ENCODE measurements at regions not wholly inside any gene's neighbourhood (a gene's known extent, or its start where the extent isn't known, plus 50 kb on each side); places are given as distances from the start of the nearest gene placed in this dataset.
"Not testable (repeated sequence)": the region's sequence is repeated elsewhere in the genome, so short reads cannot be mapped to it uniquely, and the experiment has no call there.

GRCh38 chr13:57784633-57785032 is 153.1 kb downstream of the PCDH17 start:
- DNase-seq: no peak

GRCh38 chr13:57787058-57787791 is 155.7 kb downstream of the PCDH17 start:
- DNase-seq: no peak

DNA sequence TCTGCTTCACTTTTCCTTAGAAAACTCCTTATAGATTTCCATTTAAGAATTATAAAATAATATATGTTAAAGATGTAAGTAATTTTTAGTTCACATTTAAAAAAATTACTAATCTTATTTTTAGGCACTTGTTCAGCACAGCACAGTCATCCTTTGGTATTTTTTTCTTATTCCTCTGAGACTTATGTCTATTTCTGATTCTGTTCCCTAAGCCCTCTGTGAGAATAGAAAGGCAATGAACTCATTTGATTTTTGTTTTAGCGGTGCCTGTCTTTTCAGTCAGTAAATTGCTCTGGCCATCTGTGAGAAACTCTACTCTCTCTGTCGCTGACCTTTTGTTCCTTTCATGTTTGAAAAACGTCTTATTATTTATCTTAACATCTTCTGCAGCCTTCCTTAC is 168.1 kb downstream of the PCDH17 start:
- no peak for DNase-seq

DNA sequence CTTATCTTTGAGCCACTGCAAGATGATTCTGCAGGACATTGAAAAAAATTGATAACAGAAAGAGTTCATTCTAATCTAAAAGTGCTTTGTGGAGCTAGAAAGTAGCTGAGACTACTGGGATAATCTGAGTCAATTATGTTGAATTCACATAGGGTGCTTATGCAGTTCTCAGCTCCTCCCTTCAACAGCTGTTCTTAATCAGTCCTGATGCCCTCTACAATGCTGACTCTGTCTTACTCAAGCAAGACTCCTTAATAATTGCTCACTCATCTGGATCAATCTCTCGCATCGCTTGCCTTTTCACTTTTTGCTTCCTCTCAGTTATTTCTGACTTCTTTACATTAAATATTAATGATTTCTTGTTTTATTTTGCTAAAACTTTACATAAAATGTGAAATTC is 182.1 kb downstream of the PCDH17 start:
- no peak for DNase-seq

DNA sequence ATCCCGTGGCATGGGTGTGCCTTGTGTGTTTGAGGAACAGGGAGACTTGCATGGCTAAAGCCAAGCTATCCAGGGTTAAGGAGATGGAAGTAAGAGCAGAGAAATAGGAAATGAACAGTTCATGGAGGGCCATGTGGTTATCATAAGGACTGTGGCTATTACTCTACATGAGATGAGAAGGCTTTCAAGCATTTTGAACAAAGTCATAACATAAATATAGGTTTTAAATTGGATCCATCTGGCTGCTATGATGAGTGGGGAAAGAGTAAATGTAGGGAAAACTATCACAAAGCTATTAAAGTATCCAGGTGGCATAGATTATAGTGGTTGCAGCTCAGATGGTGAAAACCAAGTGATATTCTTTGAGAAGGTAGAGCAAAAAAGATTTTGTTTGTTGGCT is 184.1 kb downstream of the PCDH17 start:
- no peak for DNase-seq

GRCh38 chr13:57820924-57821323 is 189.4 kb downstream of the PCDH17 start:
- DNase-seq: no peak

DNA sequence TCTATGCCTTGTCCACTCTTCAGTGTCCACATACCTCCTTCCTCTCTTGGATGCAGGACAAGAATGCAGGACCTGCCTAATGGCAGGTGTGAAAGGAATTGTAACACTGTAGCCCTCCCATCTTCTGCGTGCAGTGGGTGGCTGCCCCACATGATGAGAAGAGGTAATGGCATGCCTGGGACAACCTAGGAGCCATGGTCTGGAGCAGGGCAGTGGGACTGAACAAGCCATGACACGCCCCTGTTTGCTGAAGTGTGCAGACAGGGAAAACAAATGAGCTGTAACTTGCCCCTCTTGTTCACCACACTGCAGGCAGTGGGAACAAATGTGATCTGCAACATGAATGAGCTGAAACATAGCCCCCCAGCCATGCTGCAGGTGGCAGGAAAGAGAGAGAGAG is 192.2 kb downstream of the PCDH17 start:
- DNase-seq: no peak

DNA sequence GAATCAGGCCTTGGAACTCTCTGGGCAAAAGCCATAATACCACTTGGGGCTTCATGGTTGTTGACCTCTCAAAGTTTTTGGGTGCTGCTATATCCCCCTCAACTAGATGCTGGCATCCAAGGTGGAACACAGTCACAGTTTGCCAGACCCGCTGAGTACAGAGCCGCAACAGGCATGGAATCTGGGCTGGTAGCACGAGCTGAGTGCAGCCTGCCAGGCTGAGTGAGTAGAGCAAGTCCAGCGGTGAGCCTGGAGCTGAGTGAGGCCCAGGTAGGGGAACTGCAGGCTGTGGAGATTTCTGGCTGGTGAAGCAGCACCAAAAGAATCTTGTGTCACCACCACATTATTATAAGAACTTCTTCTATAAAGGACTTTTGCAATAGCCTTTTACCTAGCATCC is 192.6 kb downstream of the PCDH17 start:
- no peak for DNase-seq

- no peak for DNase-seq
These were observed 193.5 kb downstream of the PCDH17 start for GRCh38 chr13:57825066-57825465.

GRCh38 chr13:57829496-57829895 is 198.0 kb downstream of the PCDH17 start:
- DNase-seq: no peak

GRCh38 chr13:57832187-57832586 is 200.6 kb downstream of the PCDH17 start:
- no peak for DNase-seq

DNA sequence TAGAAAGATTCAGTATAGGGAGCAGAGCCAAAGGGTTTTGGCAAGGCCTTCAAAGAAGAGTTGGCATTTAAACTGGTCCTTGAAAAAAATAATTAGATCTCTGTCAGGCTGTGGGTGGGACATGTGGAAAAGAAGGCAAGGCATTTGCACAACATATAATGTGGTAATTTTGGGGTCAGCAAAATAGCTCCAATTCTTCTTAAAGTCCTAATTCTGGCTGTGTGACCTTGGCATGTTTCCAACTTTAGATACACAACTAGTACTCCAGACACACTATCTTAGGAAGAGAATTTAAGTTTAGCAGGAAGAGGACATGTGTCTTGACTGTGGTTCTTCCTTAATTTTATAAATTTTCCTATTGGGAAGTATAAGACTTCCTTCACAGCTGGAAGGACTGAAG is 206.3 kb downstream of the PCDH17 start:
- no peak for DNase-seq

- DNase-seq: no peak
These were observed 212.0 kb downstream of the PCDH17 start for GRCh38 chr13:57843521-57843920.

DNA sequence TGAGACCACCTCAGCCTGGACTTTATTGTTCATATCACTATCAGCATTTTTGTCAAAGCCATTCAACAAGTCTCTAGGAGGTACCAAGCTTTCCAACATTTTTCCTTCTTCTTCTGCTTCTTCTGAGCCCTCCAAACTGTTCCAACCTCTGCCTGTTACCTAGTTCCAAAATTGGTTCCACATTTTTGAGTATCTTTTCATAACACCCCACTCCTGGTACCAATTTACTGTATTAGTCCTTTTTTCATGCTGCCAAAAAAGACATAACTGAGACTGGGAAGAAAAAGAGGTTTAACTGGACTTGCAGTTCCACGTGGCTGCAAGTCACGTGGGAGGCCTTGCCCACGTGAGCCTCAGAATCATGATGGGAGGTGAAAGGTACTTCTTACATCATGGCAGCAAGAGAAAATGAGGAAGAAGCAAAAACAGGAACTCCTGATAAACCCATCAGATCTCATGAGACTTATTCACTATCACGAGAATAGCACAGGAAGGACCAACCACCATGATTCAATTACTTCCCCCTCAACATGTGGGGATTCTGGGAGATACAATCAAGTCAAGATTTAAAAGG is 215.1 kb downstream of the PCDH17 start:
- no peak for DNase-seq

GRCh38 chr13:57857945-57858344 is 226.4 kb downstream of the PCDH17 start:
- no peak for DNase-seq

- no peak for DNase-seq
These were observed 226.8 kb downstream of the PCDH17 start for GRCh38 chr13:57858376-57858775.

GRCh38 chr13:57862879-57863278 is 231.3 kb downstream of the PCDH17 start:
- no peak for DNase-seq

DNA sequence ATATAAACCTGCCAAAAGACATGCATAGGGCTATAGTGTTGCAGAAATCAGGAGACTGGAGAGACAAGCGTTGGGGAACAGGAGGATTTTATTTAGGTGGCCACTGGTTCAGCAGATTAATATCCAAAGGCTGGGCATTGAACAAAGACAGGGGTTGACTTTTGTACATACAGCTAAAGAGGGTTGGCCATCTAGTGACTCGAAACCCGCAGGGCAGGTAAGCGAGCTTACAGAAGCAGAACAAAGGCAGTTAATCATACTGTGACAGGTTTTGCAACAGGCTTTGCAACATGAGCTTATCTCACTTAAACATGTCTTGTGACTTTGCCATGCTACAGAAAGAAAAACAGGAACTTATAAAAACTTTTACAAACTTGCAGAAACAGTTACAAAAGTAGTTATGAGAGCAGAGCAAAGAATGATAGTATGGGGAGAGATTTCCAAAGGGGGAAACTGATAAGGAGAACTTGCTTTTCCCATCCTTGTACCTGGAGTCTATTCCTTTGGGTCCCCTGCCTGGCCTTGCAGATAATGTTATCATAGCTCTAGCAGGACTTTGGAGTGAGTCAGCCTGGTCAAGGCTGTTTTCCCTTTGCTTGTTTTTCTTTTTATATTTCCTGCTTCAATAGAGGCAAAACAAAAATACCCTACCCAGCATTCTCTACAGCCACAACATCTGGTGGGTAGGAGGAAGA is 234.2 kb downstream of the PCDH17 start:
- no peak for DNase-seq

- DNase-seq: no peak
These were observed 243.0 kb downstream of the PCDH17 start for GRCh38 chr13:57874530-57874929.

DNA sequence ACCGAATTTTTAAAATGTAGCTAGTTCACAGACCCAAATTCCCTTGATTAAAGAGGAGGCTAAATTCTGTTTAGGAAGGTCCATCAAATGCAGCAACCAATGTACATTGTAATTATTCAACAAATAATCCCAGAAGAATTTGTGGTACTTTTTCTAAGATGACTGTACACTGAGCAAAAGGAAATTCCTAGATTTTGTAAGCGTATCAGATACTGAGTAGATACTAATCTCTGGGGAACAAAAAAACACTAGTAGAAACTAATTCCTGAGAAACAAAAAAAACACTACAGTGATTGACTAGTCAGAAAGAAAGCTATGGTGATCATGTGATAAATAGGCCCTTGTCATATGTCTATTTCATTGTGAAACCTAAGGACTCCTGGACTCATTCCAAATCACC is 246.1 kb downstream of the PCDH17 start:
- no peak for DNase-seq

DNA sequence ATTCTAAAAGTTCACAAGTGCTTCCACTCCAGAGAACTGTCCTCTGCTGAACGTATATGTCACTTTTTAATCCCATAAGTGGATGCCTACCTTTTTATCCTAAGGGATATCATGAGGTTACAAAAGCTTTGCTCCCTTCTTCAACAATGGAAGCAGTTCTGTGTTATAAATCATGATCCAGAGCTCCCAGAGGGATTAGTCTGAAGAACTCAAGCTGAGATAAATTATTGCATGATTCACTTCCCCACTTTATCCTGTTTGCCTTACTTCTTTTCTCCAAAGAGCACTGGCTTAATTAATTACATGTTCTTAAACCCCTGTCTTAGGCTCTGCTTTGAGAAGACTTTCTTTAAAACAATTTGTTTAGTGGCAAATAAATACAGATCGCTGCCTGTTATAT is 246.7 kb downstream of the PCDH17 start:
- no peak for DNase-seq

DNA sequence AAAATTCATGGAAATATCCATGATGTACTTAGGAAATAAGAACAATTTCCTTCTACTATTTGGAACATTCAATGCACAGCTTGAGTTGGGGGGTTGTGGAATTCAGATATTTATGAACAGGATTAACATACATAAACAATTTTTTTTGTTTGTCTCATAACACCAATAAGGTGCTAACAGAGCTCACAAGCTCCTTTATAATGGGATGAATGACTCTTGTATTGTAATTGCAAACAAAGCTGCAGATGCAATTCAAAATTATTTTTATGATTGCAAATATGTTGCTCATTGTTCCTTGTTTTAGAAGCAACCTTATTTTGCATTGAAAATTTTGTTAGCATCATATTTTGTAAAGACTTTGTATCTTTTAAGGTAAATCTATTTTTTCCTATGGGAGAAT is 265.7 kb downstream of the PCDH17 start:
- DNase-seq: no peak

DNA sequence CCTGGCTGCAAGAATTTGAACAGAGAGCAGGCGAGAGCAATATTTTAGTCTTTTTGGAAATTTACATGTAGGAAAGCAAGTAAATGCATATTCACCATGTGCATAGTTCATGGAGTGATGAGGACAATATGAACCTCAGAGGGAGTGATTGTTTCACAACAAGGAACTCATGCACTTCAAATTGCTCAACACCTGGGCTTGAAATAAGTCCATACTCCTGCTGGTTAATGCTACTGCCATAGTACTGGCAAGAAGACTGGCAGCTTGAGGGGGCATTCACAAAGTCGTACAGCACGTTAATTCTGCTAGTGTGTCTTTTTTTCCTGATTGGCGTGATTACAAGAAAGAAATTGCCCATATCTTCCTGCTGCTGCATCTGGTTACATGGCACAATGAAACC is 267.6 kb downstream of the PCDH17 start:
- no peak for DNase-seq

- not testable (repeated sequence) for DNase-seq
These were observed 278.3 kb downstream of the PCDH17 start for GRCh38 chr13:57909833-57910232.
